Skin of body (tissue), 1 donor: ENCODE measurements at regions not wholly inside any gene's neighbourhood (a gene's known extent, or its start where the extent isn't known, plus 50 kb on each side); places are given as distances from the start of the nearest gene placed in this dataset.
"Not testable (repeated sequence)": the region's sequence is repeated elsewhere in the genome, so short reads cannot be mapped to it uniquely, and the experiment has no call there.

Source experiments
- DNase-seq: peaks from one replicate; lab custom pipeline; 2025; lab: John Stamatoyannopoulos, UW

DNA sequence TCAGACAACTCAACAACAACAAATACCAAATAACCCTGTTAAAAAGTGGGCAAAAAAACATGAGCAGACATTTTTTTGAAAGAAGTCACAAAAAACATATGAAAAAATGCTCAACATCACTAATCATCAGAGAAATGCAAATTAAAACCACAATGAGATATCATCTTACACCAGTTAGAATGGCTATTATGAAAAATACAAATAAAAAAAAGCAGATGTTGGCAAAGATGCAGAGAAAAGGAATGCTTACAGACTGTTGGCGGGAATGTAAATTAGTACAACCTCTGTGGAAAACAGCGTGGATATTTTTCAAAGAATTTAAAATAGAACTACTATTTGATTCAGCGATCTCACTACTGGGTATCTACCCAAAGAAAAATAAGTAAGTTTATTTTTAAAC lies 114.0 kb downstream of the SLC38A4 start:
- no peak for DNase-seq

DNA sequence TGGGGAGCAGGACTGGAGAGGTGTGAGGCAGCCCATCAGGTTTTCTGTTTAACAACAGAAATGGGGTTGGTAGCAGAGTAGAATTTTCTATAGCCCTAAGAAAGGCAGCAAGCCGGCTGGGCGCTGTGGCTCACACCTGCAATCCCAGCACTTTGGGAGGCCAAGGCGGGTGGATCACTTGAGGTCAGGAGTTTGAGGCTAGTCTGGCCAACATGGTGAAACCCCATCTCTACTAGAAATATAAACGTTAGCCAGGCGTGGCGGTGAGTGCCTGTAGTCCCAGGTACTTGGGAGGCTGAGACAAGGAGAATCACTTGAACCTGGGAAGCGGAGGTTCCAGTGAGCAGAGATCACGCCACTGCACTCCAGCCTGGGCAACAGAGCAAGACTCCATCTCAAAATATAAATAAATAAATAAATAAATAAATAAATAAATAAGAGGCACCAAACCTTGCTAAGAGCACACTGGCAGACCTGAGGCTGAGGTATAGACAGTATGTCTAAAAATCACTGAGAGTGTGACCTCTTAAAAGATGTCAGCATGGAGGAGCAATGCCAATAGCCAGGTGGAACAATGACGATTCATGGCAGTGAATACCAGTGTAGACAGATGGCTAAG lies 115.6 kb downstream of the SLC38A4 start:
- no peak for DNase-seq

DNA sequence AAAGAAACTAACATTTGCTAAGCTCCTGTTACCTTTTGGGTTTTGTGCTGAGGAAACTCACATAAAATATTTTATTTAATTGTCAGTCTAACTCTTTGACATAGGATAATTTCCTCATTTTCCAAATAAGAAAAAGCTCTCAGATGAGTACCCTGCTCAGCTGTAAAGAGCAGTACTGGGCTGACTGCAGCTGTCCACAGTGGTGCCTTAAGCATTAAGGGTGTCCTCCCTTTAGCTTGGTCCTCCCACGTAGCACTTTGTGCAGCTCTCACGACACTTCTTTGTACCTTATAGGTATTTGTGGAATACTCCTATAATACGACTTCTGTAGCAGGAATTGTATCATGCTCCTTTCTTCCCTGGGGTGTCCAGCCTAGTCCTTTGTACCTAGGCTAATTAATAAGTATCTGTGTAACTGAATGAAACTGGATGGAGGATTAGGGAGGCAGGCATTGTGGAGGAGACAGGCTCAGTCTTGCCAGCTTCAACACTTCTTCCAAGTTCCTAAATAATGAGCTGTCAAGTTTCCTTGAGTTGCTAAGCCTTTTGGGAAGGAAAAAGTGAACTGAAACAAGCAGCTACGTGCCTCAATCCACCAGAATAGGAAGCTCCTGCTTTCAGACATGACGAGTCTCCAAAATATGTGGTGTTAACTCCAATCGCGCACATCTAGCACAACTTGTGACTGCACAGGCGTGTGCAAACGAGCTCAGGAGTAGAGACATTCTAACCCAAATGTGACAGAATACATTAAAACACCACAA lies 123.0 kb downstream of the SLC38A4 start:
- DNase-seq, result peak; percentile 19

DNA sequence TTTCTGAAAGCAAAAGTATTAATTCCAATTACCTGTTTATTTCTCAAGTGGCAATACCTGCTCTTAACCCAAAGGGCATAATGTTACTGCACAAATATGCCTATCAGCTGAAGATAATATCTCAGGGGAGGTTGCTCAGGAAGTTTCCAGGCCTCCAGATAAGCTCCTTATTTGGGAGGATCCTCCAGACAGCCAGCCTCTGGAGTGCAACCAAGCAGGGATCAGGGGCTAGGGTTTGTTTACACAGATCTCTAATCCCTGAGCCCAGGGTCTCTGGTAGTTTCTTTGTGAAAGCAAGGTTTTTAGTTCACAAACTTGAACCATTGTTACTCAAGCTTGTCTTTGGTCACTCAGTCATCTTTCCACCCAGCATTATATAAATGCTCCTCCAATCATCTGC lies 124.4 kb downstream of the SLC38A4 start:
- no peak for DNase-seq

DNA sequence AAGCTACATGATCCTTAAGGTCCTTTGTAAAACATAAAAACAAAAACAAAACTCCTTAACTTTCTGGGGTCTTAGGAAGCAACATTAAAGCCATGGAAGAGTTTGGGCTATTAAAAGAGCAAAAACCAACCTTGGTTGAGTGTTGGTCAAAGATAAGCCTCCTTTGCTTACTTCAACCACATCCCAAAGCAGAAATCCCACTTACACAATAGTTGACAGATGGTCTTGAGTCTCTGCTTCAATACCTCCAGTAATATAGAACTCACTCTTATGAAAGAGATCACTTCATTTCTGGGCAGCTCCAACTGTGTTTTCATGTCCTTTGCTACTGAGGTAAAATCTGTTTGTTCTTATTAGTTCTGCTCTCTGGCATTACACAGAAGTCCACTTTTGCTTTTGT lies 125.8 kb downstream of the SLC38A4 start:
- DNase-seq, result no peak

DNA sequence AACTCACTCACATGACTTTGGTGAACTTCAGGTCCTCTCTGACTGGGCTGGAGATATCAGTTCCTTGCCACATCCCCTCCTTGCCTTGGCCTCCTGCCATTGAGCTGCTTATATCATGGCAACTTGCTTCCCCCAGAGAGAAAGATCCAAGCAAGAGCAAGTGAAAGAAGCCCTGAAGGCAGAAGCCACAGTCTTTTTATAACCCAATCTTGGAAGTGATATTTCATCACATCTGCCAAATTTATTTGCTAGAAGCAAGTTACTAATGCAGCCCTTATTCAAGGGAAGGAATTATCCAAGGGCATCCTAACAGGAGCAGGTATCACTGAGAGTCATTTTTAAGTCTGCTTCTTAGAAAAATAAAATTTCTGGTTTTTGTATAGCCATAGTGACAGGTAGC lies 127.8 kb downstream of the SLC38A4 start:
- DNase-seq, result no peak

DNA sequence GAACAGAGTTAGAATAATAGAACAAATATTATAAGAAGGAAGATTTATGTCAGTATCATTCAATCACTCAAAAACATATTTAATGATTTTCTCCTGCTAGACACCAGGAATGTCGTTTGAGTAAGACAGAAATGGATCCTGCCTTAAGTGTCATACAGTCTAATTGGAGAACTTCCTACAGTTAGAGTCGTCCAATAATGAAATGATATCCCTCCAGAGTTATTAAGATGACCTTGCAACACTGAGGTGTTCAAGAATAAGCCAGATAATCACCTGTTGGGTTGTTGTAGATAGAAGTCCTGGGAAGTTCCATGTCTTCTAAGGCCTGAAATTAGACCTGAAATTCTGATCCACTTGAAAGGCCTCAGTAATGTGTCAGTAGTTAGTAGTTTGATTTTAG lies 132.3 kb downstream of the SLC38A4 start:
- DNase-seq, result no peak

DNA sequence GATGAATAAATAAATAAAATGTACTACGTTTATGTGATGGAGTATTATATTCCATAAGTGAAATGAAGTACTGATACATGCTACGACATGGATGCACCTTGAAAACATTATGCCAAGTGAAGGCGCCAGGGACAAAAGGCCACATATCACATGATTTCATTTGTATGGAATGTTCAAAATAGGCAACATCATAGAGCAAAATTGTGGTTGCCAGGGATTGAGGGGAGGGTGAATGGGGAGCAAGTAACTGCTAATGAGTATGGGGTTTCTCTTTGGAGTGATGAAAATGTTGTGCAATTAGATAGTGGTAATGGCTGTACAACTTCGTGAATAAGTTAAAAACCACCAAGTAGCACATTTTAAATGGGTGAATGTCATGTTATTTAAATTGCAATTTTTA lies 132.8 kb downstream of the SLC38A4 start:
- no peak for DNase-seq

DNA sequence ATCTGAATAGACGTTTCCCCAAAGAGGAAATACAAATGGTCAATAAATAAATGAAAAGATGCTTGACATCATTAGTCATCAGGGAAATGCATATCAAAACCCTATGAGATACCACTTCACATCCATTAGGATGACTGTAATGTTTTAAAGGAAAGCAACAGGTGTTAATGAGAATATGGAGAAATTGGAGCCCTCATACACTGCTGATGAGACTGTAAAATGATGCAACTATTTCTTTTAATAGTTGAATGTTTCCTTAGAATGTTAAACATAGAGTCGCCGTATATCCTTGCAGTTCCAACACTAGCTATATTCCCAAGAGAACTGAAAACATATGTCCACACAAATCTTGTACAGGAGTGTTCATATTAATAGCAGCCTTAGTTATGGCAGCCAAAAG lies 133.2 kb downstream of the SLC38A4 start:
- no peak for DNase-seq

DNA sequence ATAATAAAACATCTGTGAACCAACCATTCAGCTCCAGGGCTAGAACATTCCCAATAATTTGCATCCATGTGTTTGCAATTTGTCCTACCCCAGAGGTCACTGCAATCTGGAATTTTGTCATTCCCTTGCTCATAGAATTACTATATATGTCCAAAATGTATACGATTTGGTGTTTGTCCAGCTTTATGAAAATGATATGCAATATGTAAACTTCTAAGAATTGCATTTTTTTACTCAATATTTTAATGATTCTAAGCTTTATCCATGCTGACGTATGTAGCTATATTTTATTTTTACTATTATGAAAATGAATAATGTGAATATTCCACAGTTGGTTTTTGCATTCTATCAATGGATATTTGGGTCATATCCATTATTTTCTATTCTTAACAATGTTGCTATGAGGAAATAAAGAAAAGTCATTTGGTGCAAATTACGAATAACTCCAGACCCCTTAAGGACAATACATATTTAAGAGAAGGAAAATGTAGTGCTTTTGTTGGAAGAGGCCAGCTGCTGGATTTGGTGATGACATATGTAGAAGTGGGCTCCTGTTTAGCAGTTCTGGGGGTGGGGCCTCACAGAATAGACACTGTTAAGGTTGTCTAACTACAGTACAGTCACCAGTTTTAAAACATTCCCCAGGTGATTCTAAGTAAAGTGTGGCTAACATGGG lies 139.4 kb downstream of the SLC38A4 start:
- peak; percentile 79 for DNase-seq

DNA sequence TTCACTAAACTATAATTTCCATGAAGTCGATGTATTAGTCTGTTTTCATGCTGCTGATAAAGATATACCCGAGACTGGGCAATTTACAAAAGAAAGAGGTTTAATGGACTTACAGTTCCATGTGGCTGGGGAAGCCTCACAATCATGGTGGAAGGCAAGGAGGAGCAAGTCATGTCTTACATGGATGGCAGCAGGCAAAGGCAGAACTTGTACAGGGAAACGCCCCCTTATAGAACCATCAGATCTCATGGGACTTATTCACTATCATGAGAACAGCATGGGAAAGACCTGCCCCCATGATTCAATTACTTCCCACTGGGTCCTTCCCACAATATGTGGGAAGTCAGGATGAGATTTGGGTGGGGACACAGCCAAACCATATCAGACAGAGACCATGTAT lies 141.6 kb downstream of the SLC38A4 start:
- not testable (repeated sequence) for DNase-seq

DNA sequence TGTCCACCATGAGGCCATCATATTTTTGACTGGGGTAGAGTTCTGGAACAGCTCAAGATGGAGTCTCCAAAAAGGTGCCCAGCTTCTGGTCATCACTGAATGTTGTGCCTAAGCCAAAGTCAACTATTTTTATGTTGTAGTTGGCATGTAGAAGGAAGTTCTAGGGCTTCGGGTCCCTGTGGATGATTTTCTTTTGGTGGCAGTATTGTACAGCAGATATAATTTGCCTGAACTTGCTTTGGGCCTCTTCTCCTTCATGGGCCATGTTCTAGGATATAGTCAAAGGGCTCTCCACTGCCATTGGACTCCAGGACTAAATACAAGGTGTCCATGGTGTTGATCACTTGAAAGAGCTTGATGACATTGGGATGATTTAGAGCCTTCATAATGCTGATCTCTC lies 143.6 kb downstream of the SLC38A4 start:
- no peak for DNase-seq

DNA sequence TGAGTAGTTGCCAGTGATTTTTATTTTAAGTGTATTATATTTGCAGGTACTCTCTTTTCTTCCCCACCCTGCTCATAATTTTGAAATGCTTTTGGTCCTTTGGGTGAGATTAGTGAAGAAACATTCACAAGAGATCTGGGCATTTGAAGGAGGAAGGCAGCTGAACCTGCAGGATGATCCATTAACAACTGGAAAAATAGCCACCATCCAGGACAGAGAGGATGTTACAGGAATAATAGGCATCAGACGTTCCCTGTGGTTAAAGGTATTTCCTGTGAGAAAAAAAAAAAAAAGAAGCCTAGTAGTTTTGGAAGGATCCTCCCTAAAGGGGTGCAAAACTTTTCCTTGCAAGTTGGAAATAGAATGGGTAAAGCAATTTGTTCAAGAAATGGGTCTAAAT lies 145.3 kb downstream of the SLC38A4 start:
- DNase-seq, result no peak

DNA sequence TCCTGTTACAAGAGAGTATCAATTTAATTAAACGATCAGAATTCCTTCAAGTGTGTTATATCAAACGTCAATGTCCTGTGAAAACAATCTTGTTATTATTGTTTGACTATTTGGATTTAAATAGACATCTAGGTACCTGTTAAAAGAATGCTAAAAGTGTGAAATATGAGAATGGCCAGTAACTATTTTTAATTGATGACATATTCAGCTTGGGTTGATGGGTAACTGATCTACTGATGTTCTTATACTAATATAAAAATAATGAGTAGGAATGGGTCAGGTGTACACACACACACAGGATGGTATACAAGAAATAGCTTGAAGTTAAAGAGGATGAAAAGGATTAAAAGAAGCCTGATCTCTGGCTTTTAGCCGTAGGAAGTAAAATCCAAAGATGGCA lies 146.0 kb downstream of the SLC38A4 start:
- no peak for DNase-seq

DNA sequence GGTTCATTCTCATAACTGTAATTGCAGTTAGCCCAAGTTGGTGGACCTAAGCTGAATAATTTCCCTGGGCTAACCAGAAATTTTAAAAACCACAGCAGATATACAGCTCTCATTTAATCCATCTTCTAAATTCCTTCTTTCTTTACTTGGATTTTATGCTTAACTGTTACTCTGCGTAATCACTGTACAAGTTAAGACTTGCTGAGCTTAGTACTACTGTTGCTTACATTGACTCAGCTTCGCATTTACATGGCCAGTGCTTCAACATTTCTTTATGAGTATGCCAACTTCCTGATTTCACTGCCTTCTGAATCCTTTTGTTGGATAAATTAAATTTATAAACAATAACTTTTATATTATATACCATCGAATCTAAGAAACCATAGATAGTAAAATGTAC lies 147.4 kb downstream of the SLC38A4 start:
- no peak for DNase-seq

DNA sequence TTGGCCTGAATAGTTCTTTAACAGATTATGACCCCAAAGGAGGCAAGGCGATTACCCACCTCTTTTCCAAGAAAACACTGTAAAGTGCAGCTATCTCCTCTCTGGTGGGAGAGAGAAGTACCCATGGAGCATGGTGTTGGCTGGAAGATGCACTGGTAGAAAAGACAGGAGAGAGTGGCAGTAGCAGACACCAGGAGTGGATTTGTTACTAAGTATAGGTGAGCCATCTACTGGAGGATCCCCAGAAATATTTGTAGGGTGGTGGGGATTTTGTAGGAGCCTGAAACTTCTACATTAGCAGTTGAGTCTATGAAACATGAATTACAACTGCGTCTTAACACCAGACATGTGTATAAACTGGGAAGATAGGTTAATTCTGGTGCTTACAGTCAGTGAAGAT lies 148.0 kb downstream of the SLC38A4 start:
- no peak for DNase-seq

DNA sequence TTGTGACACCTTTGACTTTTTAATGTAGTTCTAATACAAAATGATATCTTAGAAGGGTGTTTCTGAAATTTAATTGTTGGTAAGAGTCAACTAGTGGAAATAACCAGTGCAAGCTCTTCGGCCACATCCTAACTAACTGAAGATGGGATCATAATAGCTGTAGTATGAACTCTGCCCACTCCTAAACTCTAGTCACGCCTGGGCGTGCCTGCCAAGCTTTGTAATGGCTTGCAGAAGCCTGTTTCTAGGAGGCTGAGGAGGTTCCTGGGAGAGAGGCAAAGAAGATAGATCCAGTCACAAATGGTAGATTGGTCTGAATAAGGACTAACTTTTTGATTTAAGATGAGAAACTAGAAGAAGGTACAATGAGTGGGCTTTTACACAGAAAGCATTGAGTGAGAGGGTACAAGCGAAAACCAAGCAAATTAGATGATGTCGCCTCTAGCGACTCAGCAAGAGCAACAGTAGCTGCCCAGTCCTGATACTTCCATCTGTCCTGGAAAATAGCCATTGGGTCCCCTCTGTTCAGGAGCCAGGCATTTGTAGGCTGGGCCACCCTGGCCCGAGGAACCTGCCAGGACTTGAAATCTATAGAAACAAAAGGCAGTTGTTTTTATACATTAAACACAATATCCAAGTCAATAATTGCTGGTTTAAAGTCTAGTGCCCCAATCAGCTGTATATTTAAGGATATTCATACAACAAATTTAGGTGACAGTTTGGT lies 148.8 kb downstream of the SLC38A4 start:
- no peak for DNase-seq

DNA sequence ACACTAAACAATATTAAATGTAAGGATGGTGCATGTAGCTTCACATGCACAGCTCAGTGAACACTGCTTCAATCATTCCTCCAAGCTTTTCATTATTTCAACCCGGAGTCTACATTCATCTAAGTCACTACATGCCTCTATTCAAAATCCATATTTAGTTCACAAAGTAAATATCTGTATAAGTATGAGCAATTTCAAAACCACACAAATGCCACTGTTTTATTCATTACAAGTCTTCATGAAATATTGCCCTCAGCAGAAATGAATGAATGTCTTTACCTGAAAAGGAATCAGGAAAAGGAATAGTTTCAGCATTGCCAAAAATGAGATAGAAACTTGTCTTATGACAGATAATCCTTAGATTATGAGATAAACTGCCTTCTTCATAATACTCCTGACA lies 149.4 kb downstream of the SLC38A4 start:
- DNase-seq, result no peak

DNA sequence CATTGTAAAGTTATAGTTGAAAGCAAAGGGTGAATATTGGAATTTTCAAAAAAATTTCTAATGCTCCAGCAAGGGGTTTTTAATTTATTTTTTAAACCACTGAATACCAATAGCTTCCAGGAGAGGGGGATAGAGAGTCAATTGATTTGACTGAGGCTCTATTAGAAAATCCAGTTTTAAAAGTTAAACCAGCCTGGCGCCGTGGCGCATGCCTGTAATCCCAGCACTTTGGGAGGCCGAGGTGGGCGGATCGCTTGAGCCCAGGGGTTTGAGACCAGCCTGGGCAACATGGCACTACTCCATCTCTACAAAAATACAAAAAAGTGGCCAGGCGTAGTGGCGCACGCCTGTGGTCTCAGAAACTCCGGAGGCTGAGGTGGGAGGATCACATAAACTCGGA lies 150.1 kb downstream of the SLC38A4 start:
- peak; percentile 9 for DNase-seq

DNA sequence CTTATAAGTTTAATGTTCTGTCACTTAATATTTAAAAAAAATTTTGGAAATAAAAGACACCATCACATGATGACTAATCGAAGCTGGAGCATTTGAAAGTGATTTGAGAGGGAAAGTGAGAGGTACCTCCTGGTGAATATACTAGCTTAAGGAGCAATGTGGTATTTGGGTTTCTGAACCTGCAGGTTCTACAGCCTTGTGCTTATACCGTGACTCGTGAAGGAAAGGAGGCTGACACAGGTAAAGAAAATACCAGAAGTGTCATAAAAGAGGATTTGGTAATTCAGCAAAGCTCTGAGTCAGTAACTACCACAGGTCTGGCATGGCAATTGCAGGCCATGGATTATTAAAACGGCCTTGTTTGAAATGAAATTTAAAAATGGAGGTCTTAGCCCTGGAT lies 151.0 kb downstream of the SLC38A4 start:
- no peak for DNase-seq

DNA sequence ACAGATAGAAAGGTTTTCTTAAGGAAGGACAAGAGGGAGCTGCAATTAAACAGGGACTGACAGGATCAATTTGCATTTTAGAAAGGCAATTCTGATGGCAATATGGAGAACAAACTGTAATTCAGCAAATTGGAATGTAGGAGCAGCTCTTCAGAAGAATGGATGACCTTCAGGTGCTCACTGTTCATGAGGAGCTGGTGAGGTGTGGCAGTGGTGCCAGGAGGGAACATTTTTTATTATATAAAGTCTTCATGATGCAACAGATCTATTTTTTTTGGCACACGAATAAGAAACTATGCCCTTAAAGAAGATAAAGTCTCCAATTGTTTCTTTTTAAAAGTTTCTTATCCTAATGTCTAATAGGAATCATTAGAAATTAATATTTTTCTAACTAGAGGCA lies 151.7 kb downstream of the SLC38A4 start:
- DNase-seq, result no peak

DNA sequence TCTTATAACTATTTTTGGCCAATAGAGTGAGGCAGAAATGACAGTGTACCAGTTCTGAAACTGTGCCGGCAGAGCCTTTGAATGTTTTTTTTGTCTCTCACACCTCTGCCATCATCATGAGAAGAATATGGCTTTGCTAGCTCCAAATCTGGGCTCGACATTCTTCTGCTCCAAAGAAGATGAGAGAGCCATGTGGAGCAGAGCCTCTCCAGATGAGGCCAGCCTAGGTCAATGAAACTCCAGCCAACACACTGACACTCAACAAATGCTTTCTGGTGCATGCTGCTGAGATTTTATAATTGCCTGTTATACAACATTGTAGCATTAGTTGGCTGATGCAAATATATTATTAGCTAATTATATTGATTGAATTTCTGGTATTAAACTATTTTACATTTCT lies 154.7 kb downstream of the SLC38A4 start:
- DNase-seq, result no peak
